H9 (cell line): ENCODE measurements at regions not wholly inside any gene's neighbourhood (a gene's known extent, or its start where the extent isn't known, plus 50 kb on each side); places are given as distances from the start of the nearest gene placed in this dataset.

ENCODE experiments used
- DNase-seq: peaks from one replicate; pipeline ENCODE4 v3.0.0-alpha.2; 2017
- H2AFZ ChIP-seq: one replicate; pipeline ENCODE4 v1.6.1; 2013; ENCODE audit warnings: mild to moderate bottlenecking, low read length, control low read depth, moderate library complexity
- H2AK5ac ChIP-seq: 2 replicates; pipeline ENCODE4 v1.6.1; 2013; ENCODE audit warnings: low read length, control low read depth, mixed read lengths; ENCODE audit not compliant: insufficient read length
- H2BK120ac ChIP-seq: one replicate; pipeline ENCODE4 v1.6.1; 2013; ENCODE audit warnings: low read depth, mild to moderate bottlenecking, low read length, control low read depth, inconsistent platforms; ENCODE audit not compliant: poor library complexity, severe bottlenecking
- H2BK12ac ChIP-seq: 2 replicates; pipeline ENCODE4 v1.6.1; 2013; ENCODE audit warnings: low read length, control low read depth, mixed read lengths, low read depth; ENCODE audit not compliant: insufficient read length
- H2BK15ac ChIP-seq: 2 replicates; pipeline ENCODE4 v1.6.1; 2013; ENCODE audit warnings: low read depth, low read length, control low read depth
- H2BK20ac ChIP-seq: one replicate; pipeline ENCODE4 v1.6.1; 2013; ENCODE audit warnings: low read depth, mild to moderate bottlenecking, low read length, control low read depth, inconsistent platforms; ENCODE audit not compliant: poor library complexity, severe bottlenecking
- H2BK5ac ChIP-seq: 2 replicates; pipeline ENCODE4 v1.6.1; 2013; ENCODE audit warnings: low read length, control low read depth, mixed read lengths; ENCODE audit not compliant: insufficient read length
- H3K14ac ChIP-seq: 2 replicates; pipeline ENCODE4 v1.6.1; 2013; ENCODE audit warnings: low read length, control low read depth; ENCODE audit not compliant: insufficient read depth
- H3K18ac ChIP-seq: 2 replicates; pipeline ENCODE4 v1.6.1; 2013; ENCODE audit warnings: low read depth, mild to moderate bottlenecking, mixed read lengths, low read length, control low read depth; ENCODE audit not compliant: insufficient read length
- H3K23ac ChIP-seq: 2 replicates; pipeline ENCODE4 v1.6.1; 2013; ENCODE audit warnings: low read length, control low read depth, mixed read lengths, low read depth; ENCODE audit not compliant: insufficient read length
- H3K23me2 ChIP-seq: 2 replicates; pipeline ENCODE4 v1.6.1; 2013; ENCODE audit warnings: low read depth, mild to moderate bottlenecking, mixed read lengths, low read length, control low read depth; ENCODE audit not compliant: insufficient read length, poor library complexity, severe bottlenecking
- H3K27ac ChIP-seq: 2 replicates; pipeline ENCODE4 v1.5.1; 2013; ENCODE audit warnings: low read length, control low read depth, mixed read lengths, low read depth; ENCODE audit not compliant: insufficient read length
- H3K27me3 ChIP-seq: 2 replicates; pipeline ENCODE4 v1.6.1; 2013; ENCODE audit warnings: low read length, control low read depth, inconsistent platforms; ENCODE audit not compliant: insufficient read depth
- H3K4ac ChIP-seq: 2 replicates; pipeline ENCODE4 v1.6.1; 2013; ENCODE audit warnings: low read depth, mild to moderate bottlenecking, control low read depth, inconsistent platforms, low read length, moderate library complexity
- H3K4me1 ChIP-seq: 2 replicates; pipeline ENCODE4 v1.6.1; 2013; ENCODE audit warnings: low read length, control low read depth, inconsistent platforms; ENCODE audit not compliant: insufficient read depth
- H3K4me2 ChIP-seq: 2 replicates; pipeline ENCODE4 v1.6.1; 2013; ENCODE audit warnings: low read length, control low read depth, mixed read lengths; ENCODE audit not compliant: insufficient read length, insufficient read depth
- H3K56ac ChIP-seq: 2 replicates; pipeline ENCODE4 v1.6.1; 2013; ENCODE audit warnings: low read depth, mild to moderate bottlenecking, mixed read lengths, low read length, control low read depth; ENCODE audit not compliant: insufficient read length
- H3K79me1 ChIP-seq: 2 replicates; pipeline ENCODE4 v1.6.1; 2013; ENCODE audit warnings: low read depth, mild to moderate bottlenecking, moderate library complexity, low read length, control low read depth, inconsistent platforms; ENCODE audit not compliant: insufficient read depth, poor library complexity, severe bottlenecking
- H3K79me2 ChIP-seq: 2 replicates; pipeline ENCODE4 v1.6.1; 2013; ENCODE audit warnings: low read length, control low read depth, inconsistent platforms; ENCODE audit not compliant: insufficient read depth
- H3K9ac ChIP-seq: 2 replicates; pipeline ENCODE4 v1.6.1; 2013; ENCODE audit warnings: low read length, control low read depth, mixed read lengths; ENCODE audit not compliant: insufficient read length; ENCODE audit errors: extremely low read depth
- H3K9me3 ChIP-seq: one replicate; pipeline ENCODE4 v1.6.1; 2013; ENCODE audit warnings: low read depth, low read length, inconsistent platforms; ENCODE audit not compliant: control insufficient read depth
- H3T11ph ChIP-seq: one replicate; pipeline ENCODE4 v1.6.1; 2013; ENCODE audit warnings: mild to moderate bottlenecking, low read length, control low read depth, inconsistent platforms
- H4K20me1 ChIP-seq: one replicate; pipeline ENCODE4 v1.6.1; 2013; ENCODE audit not compliant: control insufficient read depth, insufficient read length, insufficient read depth
- H4K5ac ChIP-seq: 2 replicates; pipeline ENCODE4 v1.6.1; 2013; ENCODE audit warnings: low read depth, mild to moderate bottlenecking, mixed read lengths, low read length, control low read depth; ENCODE audit not compliant: insufficient read length
- H4K8ac ChIP-seq: replicated peaks from 2 replicates; pipeline ENCODE4 v1.6.1; 2013; ENCODE audit warnings: low read length, control low read depth, mixed read lengths, low read depth; ENCODE audit not compliant: insufficient read length
- H4K91ac ChIP-seq: 2 replicates; pipeline ENCODE4 v1.6.1; 2013; ENCODE audit warnings: low read depth, mild to moderate bottlenecking, moderate library complexity, mixed read lengths, low read length, control low read depth; ENCODE audit not compliant: insufficient read length
- H3K27ac Mint-ChIP-seq, 3 experiments: 2 replicates in 2 of 3; 3 replicates in 1 of 3; pipeline ENCODE4 v1.8.0; 2020 to 2021; ENCODE audit warnings: mixed read lengths in 3 of 3, mild to moderate bottlenecking in 1 of 3, moderate library complexity in 1 of 3
- H3K27me3 Mint-ChIP-seq: 2 replicates; pipeline ENCODE4 v1.8.0; 2021; ENCODE audit warnings: low read depth, mild to moderate bottlenecking, moderate library complexity, mixed read lengths
- H3K36me3 Mint-ChIP-seq, 3 experiments: 2 replicates in 2 of 3; 3 replicates in 1 of 3; pipeline ENCODE4 v1.8.0; 2020 to 2021; ENCODE audit warnings: low read depth in 3 of 3, mixed read lengths in 3 of 3; ENCODE audit not compliant: insufficient read depth in 1 of 3
- H3K4me1 Mint-ChIP-seq, 2 experiments: 2 replicates each; pipeline ENCODE4 v1.8.0; 2020; ENCODE audit warnings: mixed read lengths in 2 of 2
- H3K4me3 Mint-ChIP-seq, 2 experiments: 2 replicates in 1 of 2; 3 replicates in 1 of 2; pipeline ENCODE4 v1.8.0; 2020 to 2021; ENCODE audit warnings: mild to moderate bottlenecking in 2 of 2, mixed read lengths in 2 of 2, moderate library complexity in 1 of 2
- H3K9me3 Mint-ChIP-seq, 2 experiments: 2 replicates in 1 of 2; 3 replicates in 1 of 2; pipeline ENCODE4 v1.8.0; 2020; ENCODE audit warnings: mild to moderate bottlenecking in 2 of 2, mixed read lengths in 2 of 2, moderate library complexity in 1 of 2
- WGBS: extraction: QIAGEN DNeasy Blood & Tissue Kit; methylation state at CpG from one replicate; pipeline ENCODE4 v1.1.7; 2013; ENCODE audit warnings: missing lambda C conversion rate, low lambda C conversion rate, mixed read lengths; ENCODE audit not compliant: insufficient read length; ENCODE audit errors: extremely low coverage; 5-methylcytosine and 5-hydroxymethylcytosine counted together
- TF ChIP-seq, protein P1 (sequence below): fragments of 200-600 bp; sonication (generic); conservative IDR thresholded peaks from 3 replicates; pipeline ENCODE4 v1.8.0; 2021; ENCODE audit warnings: antibody characterized with exemption, mild to moderate bottlenecking

DNA sequence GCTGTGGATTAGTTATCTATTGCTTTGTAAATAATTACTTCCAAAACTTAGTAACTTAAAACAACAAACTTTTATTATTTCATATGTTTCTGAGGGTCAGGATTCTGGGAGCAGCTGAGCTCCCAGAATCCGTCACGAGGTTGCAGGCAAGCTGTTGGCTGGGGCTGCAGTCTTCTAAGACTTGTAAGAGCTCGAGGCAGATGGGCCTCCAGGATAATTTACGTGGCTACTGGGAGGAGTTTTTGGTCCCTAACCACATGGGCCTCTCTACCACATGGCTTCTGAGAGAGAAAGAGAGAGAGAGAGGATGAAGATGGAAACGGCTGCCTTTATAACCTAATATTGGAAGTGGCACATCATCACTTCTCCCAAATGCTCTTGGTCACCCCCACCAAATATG, 64.9 kb upstream of the SULF2 start:
- no peak overlapping the region for H4K91ac ChIP-seq
- H3K9ac ChIP-seq = no peak overlapping the region
- no peaks in the 10 kb centered on the region for H3K79me2 ChIP-seq
- Mint-ChIP-seq H3K4me3 (no peak overlapping the region), H3K27ac (no peak overlapping the region), H3K4me1 (0 out of 4 replicates have a peak, but pooled peaks cover 0 to 3% of the 10 kb centered on the region in 2 experiments), H3K9me3 (peaks cover 24 to 36% of the 10 kb centered on the region in 2 experiments), H3K36me3 (peaks cover 8 to 24% (median 20%) of the 10 kb centered on the region in 3 experiments), H3K27me3 (peaks cover 3% of the 10 kb centered on the region)
- no peak overlapping the region for H2BK20ac ChIP-seq
- no peak for DNase-seq
- no peaks in the 10 kb centered on the region for H3K27me3 ChIP-seq
- no peak overlapping the region for H3K18ac ChIP-seq
- no peak overlapping the region for H2BK12ac ChIP-seq
- H3T11ph ChIP-seq = no peak overlapping the region
- H3K56ac ChIP-seq = no peak overlapping the region
- TF ChIP-seq, protein P1, sequence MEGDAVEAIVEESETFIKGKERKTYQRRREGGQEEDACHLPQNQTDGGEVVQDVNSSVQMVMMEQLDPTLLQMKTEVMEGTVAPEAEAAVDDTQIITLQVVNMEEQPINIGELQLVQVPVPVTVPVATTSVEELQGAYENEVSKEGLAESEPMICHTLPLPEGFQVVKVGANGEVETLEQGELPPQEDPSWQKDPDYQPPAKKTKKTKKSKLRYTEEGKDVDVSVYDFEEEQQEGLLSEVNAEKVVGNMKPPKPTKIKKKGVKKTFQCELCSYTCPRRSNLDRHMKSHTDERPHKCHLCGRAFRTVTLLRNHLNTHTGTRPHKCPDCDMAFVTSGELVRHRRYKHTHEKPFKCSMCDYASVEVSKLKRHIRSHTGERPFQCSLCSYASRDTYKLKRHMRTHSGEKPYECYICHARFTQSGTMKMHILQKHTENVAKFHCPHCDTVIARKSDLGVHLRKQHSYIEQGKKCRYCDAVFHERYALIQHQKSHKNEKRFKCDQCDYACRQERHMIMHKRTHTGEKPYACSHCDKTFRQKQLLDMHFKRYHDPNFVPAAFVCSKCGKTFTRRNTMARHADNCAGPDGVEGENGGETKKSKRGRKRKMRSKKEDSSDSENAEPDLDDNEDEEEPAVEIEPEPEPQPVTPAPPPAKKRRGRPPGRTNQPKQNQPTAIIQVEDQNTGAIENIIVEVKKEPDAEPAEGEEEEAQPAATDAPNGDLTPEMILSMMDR = no peak
- no peaks in the 10 kb centered on the region for H3K79me1 ChIP-seq
- H3K4me1 ChIP-seq = no peaks in the 10 kb centered on the region
- H3K4me2 ChIP-seq = no peak overlapping the region
- no peak overlapping the region for H3K4ac ChIP-seq
- H4K20me1 ChIP-seq = no peaks in the 10 kb centered on the region
- no peaks in the 10 kb centered on the region for H3K23me2 ChIP-seq
- WGBS = no CpG with 5 or more reads among the region's 5 CpGs
- H3K9me3 ChIP-seq = no peaks in the 10 kb centered on the region
- H2AK5ac ChIP-seq = no peak overlapping the region
- H3K23ac ChIP-seq = no peak overlapping the region
- no peak overlapping the region for H3K14ac ChIP-seq
- H4K8ac ChIP-seq = no peak overlapping the region
- H2BK5ac ChIP-seq = no peak overlapping the region
- H4K5ac ChIP-seq = no peak overlapping the region
- H2BK15ac ChIP-seq = no peak overlapping the region
- no peak overlapping the region for H2BK120ac ChIP-seq
- H3K27ac ChIP-seq = no peak overlapping the region
- no peak overlapping the region for H2AFZ ChIP-seq
